CD4-positive, alpha-beta T cell (primary cell): ENCODE measurements at regions not wholly inside any gene's neighbourhood (a gene's known extent, or its start where the extent isn't known, plus 50 kb on each side); places are given as distances from the start of the nearest gene placed in this dataset.

Source experiments
- ATAC-seq: fragments of 200-7000 bp; cut with Tn5 transposase; one replicate; pipeline ENCODE4 v1.10.0; 2022; ENCODE audit warnings: mild to moderate bottlenecking; ENCODE audit not compliant: poor library complexity
- CTCF ChIA-PET: fragments of 350-600 bp; sonication (Branson Sonifier 250); formaldehyde crosslinking; loops from one replicate; lab custom pipeline; 2021; ENCODE audit warnings: antibody characterized with exemption, inconsistent platforms; lab: Charles Lee
- POLR2A ChIA-PET: fragments of 350-600 bp; sonication (Branson Sonifier 250); formaldehyde crosslinking; loops from one replicate; lab custom pipeline; 2021; ENCODE audit warnings: antibody characterized with exemption, inconsistent platforms; lab: Charles Lee
- DNase-seq, 14 experiments: peaks; one replicate each; pipeline ENCODE4 v3.0.0-alpha.2; 2013 to 2020; ENCODE audit warnings: mixed read lengths in 2 of 14
- H3K27ac ChIP-seq, 2 donors: one replicate each; pipeline versions ENCODE4 v1.5.1 to v1.7.0; 2013; ENCODE audit warnings: low read length in 2 of 2, low read depth in 1 of 2, mild to moderate bottlenecking in 1 of 2
- H3K27me3 ChIP-seq, 2 experiments: 1 replicate in 1 of 2; 2 replicates in 1 of 2; pipeline versions ENCODE4 v1.6.1 to v1.7.0; 2013; ENCODE audit warnings: low read length in 2 of 2, control low read depth in 1 of 2, mild to moderate bottlenecking in 1 of 2, moderate library complexity in 1 of 2; ENCODE audit not compliant: insufficient read depth in 2 of 2, control insufficient read depth in 1 of 2
- H3K36me3 ChIP-seq: one replicate; pipeline ENCODE4 v1.6.1; 2013; ENCODE audit warnings: low read length, control low read depth; ENCODE audit not compliant: insufficient read depth
- H3K4me1 ChIP-seq: one replicate; pipeline ENCODE4 v1.6.1; 2013; ENCODE audit warnings: low read length, control low read depth; ENCODE audit not compliant: insufficient read depth
- H3K4me3 ChIP-seq: one replicate; pipeline ENCODE4 v1.5.1; 2013; ENCODE audit warnings: mild to moderate bottlenecking, low read length, moderate library complexity
- H3K9me3 ChIP-seq, 2 experiments: 1 replicate in 1 of 2; 2 replicates in 1 of 2; pipeline versions ENCODE4 v1.6.1 to v1.7.0; 2013; ENCODE audit warnings: low read length in 2 of 2, mild to moderate bottlenecking in 2 of 2, control low read depth in 1 of 2, moderate library complexity in 1 of 2; ENCODE audit not compliant: control insufficient read depth in 1 of 2, insufficient read depth in 1 of 2
- H3K27ac Mint-ChIP-seq: one replicate; pipeline ENCODE4 v1.8.0; 2020; ENCODE audit warnings: mixed read lengths
- H3K27me3 Mint-ChIP-seq: one replicate; pipeline ENCODE4 v1.8.0; 2021; ENCODE audit warnings: mixed read lengths
- H3K36me3 Mint-ChIP-seq: one replicate; pipeline ENCODE4 v1.8.0; 2021; ENCODE audit warnings: low read depth, mixed read lengths
- H3K4me1 Mint-ChIP-seq: one replicate; pipeline ENCODE4 v1.8.0; 2021; ENCODE audit warnings: low read depth, mixed read lengths
- H3K4me3 Mint-ChIP-seq: one replicate; pipeline ENCODE4 v1.8.0; 2020; ENCODE audit warnings: mild to moderate bottlenecking, mixed read lengths
- H3K9me3 Mint-ChIP-seq: one replicate; pipeline ENCODE4 v1.8.0; 2020; ENCODE audit warnings: mixed read lengths
- CTCF ChIP-seq: fragments of 200-600 bp; IDR thresholded peaks from one replicate; pipeline ENCODE4 v1.8.0; 2022; ENCODE audit warnings: antibody characterized with exemption, mild to moderate bottlenecking
- intact Hi-C, 2 experiments: fragments of 100-400 bp; cut with DNase I in 1 of 2; cut with micrococcal nuclease in 1 of 2; formaldehyde crosslinking; loops; one replicate each; pipeline versions ENCODE4 v1.15.1 to v1.9.0; 2023 to 2025; cut with DNase I, micrococcal nuclease

- H3K4me3 Mint-ChIP-seq: no peak overlapping the region
- H3K4me1 Mint-ChIP-seq: no peaks in the 10 kb centered on the region
- DNase-seq: no peak
- no peaks in the 10 kb centered on the region for H3K36me3 Mint-ChIP-seq
- peaks cover 2% of the 10 kb centered on the region for H3K9me3 Mint-ChIP-seq
- no peaks in the 10 kb centered on the region for H3K9me3 ChIP-seq
- no peaks in the 10 kb centered on the region for H3K27me3 ChIP-seq
- no peak overlapping the region for H3K27ac ChIP-seq
- ATAC-seq: no peak
- intact Hi-C loops: no loop called here
- H3K36me3 ChIP-seq: no peaks in the 10 kb centered on the region
- POLR2A ChIA-PET: no interaction called here
- H3K4me1 ChIP-seq: no peaks in the 10 kb centered on the region
- no peak overlapping the region for H3K27ac Mint-ChIP-seq
- no peaks in the 10 kb centered on the region for H3K27me3 Mint-ChIP-seq
- no peak for TF ChIP-seq CTCF
- CTCF ChIA-PET: no interaction called here
- no peak overlapping the region for H3K4me3 ChIP-seq
Measured at GRCh38 chr5:167063788-167064187, 1227.7 kb upstream of the WWC1 start.

- H3K27ac ChIP-seq: no peak overlapping the region
- DNase-seq (no peak), ATAC-seq (no peak)
- Mint-ChIP-seq H3K36me3 (no peaks in the 10 kb centered on the region), H3K4me3 (no peak overlapping the region), H3K9me3 (peaks cover 2% of the 10 kb centered on the region), H3K27me3 (no peaks in the 10 kb centered on the region), H3K4me1 (no peaks in the 10 kb centered on the region), H3K27ac (no peak overlapping the region)
- H3K36me3 ChIP-seq: no peaks in the 10 kb centered on the region
- ChIA-PET CTCF (no interaction called here), POLR2A (no interaction called here)
- no peak for TF ChIP-seq CTCF
- H3K4me3 ChIP-seq: no peak overlapping the region
- intact Hi-C loops: no loop called here
- H3K4me1 ChIP-seq: no peaks in the 10 kb centered on the region
- no peaks in the 10 kb centered on the region for H3K9me3 ChIP-seq
- no peaks in the 10 kb centered on the region for H3K27me3 ChIP-seq
Measured at GRCh38 chr5:167064198-167064776, 1227.2 kb upstream of the WWC1 start.

GRCh38 chr5:167065794-167066193 is 1225.7 kb upstream of the WWC1 start:
- CTCF ChIA-PET: no interaction called here
- TF ChIP-seq CTCF: no peak
- intact Hi-C loops: no loop called here
- Mint-ChIP-seq H3K27me3 (no peaks in the 10 kb centered on the region), H3K4me3 (no peak overlapping the region), H3K4me1 (no peaks in the 10 kb centered on the region), H3K9me3 (peaks cover 2% of the 10 kb centered on the region), H3K36me3 (no peaks in the 10 kb centered on the region), H3K27ac (no peak overlapping the region)
- Histone ChIP-seq H3K27me3 (no peaks in the 10 kb centered on the region), H3K36me3 (no peaks in the 10 kb centered on the region), H3K27ac (no peak overlapping the region), H3K4me1 (no peaks in the 10 kb centered on the region), H3K4me3 (no peak overlapping the region), H3K9me3 (no peaks in the 10 kb centered on the region)
- DNase-seq (no peak), ATAC-seq (no peak)
- POLR2A ChIA-PET: no interaction called here
